ENCODE measurements at regions not wholly inside any gene's neighbourhood (a gene's known extent, or its start where the extent isn't known, plus 50 kb on each side); places are given as distances from the start of the nearest gene placed in this dataset.

DNA sequence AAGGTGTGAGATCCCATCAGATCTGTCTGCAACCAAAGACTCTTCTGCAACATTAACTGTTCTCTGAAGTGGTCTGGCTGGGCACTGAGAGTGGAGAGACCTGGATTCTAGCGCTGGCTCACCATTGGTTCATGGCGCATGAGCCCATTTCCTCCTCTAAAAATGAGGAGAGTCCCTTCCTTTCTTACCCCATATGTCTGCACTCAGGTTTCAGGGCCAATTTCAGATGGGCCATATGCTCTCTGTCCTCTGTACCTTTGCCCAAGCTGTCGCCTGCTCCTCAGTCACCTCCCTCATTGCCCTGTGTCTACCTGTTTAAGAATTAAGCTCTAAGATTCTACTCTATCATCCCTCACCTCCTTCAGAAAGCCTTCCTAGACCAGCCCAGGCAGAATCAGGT lies 484.7 kb downstream of the INSC start:
- Mint-ChIP-seq H3K4me1 (ENCODE audit: unreplicated experiment) (peaks cover 4% of the 10 kb centered on the region), H3K27me3 (ENCODE audit: unreplicated experiment) (peaks cover 3% of the 10 kb centered on the region), H3K9me3 (ENCODE audit: unreplicated experiment) (no peaks in the 10 kb centered on the region), H3K27ac (ENCODE audit: unreplicated experiment) (no peak overlapping the region), H3K4me3 (ENCODE audit: unreplicated experiment) (no peak overlapping the region), H3K36me3 (ENCODE audit: unreplicated experiment) (no peaks in the 10 kb centered on the region)
- no peak for DNase-seq (ENCODE audit: extremely low spot score, unreplicated experiment)
- no peak for TF ChIP-seq CTCF (IDR thresholded peaks at IDR 0.05)

DNA sequence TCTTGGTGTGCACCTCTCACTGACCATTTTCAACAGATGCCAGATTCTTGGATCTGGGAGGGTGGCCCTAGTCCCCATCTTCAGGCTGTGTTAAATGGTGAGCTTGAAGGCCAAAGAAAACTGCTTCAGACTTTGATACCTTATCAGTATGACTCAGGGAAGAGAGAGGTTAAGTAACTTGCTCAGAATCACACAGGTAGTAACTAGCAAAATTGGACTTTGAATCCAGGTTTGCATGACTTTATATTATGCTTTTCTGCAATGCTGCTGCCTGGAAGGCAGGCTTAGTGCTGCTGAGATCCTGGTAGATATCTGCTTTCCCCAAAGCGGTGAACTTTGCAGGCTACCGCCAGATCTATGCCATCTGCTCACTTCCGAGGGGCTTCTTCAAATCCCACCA lies 487.3 kb downstream of the INSC start:
- H3K4me3 Mint-ChIP-seq (ENCODE audit: unreplicated experiment), result no peak overlapping the region
- peaks cover 3% of the 10 kb centered on the region for H3K27me3 Mint-ChIP-seq (ENCODE audit: unreplicated experiment)
- no peak overlapping the region for H3K27ac Mint-ChIP-seq (ENCODE audit: unreplicated experiment)
- no peak for TF ChIP-seq CTCF (IDR thresholded peaks at IDR 0.05)
- peaks cover 4% of the 10 kb centered on the region for H3K4me1 Mint-ChIP-seq (ENCODE audit: unreplicated experiment)
- H3K36me3 Mint-ChIP-seq (ENCODE audit: unreplicated experiment), result no peaks in the 10 kb centered on the region
- DNase-seq (ENCODE audit: extremely low spot score, unreplicated experiment), result no peak
- no peaks in the 10 kb centered on the region for H3K9me3 Mint-ChIP-seq (ENCODE audit: unreplicated experiment)

GRCh38 chr11:15602785-15603567 lies 488.3 kb downstream of the INSC start:
- no peak for TF ChIP-seq CTCF (IDR thresholded peaks at IDR 0.05)
- Mint-ChIP-seq H3K27ac (ENCODE audit: unreplicated experiment) (no peak overlapping the region), H3K4me1 (ENCODE audit: unreplicated experiment) (peaks cover 4% of the 10 kb centered on the region), H3K27me3 (ENCODE audit: unreplicated experiment) (peaks cover 4% of the 10 kb centered on the region), H3K9me3 (ENCODE audit: unreplicated experiment) (no peaks in the 10 kb centered on the region), H3K4me3 (ENCODE audit: unreplicated experiment) (no peak overlapping the region), H3K36me3 (ENCODE audit: unreplicated experiment) (no peaks in the 10 kb centered on the region)
- no peak for DNase-seq (ENCODE audit: extremely low spot score, unreplicated experiment)

DNA sequence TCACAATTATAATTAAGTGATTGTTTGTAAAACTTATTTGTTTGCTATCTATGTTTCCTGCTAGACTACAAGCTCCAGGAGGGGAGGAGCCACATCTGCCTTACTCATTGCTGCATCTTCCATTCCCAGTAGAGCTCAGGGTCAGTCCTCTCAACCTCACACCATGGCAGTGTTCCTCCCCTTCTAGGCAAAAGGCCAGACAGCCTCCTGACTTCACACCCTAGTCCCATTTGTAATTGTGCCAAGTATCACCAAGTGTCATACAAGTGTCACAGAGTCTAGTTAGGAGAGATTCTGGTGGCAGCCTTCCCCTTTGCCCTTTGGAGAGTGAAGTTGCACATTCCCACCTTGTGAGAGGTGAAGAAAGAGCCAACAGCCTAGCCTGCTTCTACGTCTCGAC lies 490.4 kb downstream of the INSC start:
- TF ChIP-seq CTCF (IDR thresholded peaks at IDR 0.05), result no peak
- no peaks in the 10 kb centered on the region for H3K9me3 Mint-ChIP-seq (ENCODE audit: unreplicated experiment)
- H3K4me1 Mint-ChIP-seq (ENCODE audit: unreplicated experiment), result peaks cover 4% of the 10 kb centered on the region
- no peak overlapping the region for H3K27ac Mint-ChIP-seq (ENCODE audit: unreplicated experiment)
- H3K4me3 Mint-ChIP-seq (ENCODE audit: unreplicated experiment), result no peak overlapping the region
- H3K36me3 Mint-ChIP-seq (ENCODE audit: unreplicated experiment), result no peaks in the 10 kb centered on the region
- H3K27me3 Mint-ChIP-seq (ENCODE audit: unreplicated experiment), result peaks cover 7% of the 10 kb centered on the region
- no peak for DNase-seq (ENCODE audit: extremely low spot score, unreplicated experiment)

- TF ChIP-seq CTCF (IDR thresholded peaks at IDR 0.05), result no peak
- Mint-ChIP-seq H3K36me3 (ENCODE audit: unreplicated experiment) (no peaks in the 10 kb centered on the region), H3K4me3 (ENCODE audit: unreplicated experiment) (no peak overlapping the region), H3K9me3 (ENCODE audit: unreplicated experiment) (no peaks in the 10 kb centered on the region), H3K27ac (ENCODE audit: unreplicated experiment) (no peak overlapping the region), H3K27me3 (ENCODE audit: unreplicated experiment) (peaks cover 23% of the 10 kb centered on the region), H3K4me1 (ENCODE audit: unreplicated experiment) (peaks cover 4% of the 10 kb centered on the region)
- DNase-seq (ENCODE audit: extremely low spot score, unreplicated experiment), result no peak
Observed at GRCh38 chr11:15607361-15608036, 492.8 kb downstream of the INSC start.

Measured in osteocyte (in vitro differentiated cells).